ENCODE measurements at regions not wholly inside any gene's neighbourhood (a gene's known extent, or its start where the extent isn't known, plus 50 kb on each side); places are given as distances from the start of the nearest gene placed in this dataset.
"Not testable (repeated sequence)": the region's sequence is repeated elsewhere in the genome, so short reads cannot be mapped to it uniquely, and the experiment has no call there.

DNA sequence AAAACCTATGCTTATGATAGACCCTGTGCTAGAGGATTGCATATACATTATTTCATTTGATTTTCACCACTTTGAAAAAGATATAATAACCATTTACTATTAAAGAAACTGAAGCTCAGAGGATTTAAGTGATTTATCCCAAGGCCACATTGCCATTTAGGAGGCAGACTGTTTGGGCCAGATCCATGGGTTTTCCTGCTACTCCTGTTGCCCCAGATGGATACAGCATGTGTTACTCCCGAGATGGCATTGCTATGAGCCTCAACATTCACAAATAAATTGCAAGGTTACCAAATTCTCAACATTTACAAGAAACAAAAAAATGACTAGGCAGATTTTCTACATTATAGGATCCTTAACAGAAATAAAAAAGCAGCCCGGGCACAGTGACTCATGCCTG lies 322.1 kb upstream of the SOX9 start:
- intact Hi-C loops (cut with DNase I) = no loop called here

DNA sequence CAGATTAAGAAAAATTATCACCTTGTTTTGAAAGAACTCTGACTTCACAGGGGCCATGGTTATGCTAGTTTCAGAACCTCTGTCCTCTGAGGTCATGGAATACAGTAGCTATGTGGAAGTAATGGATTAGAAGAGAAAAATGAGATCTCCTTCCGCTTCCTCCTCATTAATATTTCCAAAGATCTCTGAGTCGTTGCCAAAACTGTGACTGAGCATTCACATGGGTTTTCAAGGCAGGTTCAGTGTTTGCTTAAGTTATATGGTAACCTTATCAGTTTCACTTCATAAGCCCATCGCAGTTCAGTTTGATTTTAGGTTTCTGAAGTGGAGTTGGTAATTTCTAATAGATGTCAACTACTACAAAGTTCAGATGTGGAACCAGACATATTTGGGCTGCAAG lies 321.2 kb upstream of the SOX9 start:
- no peak for DNase-seq (ENCODE audit: low spot score)
- intact Hi-C loops (cut with DNase I) = no loop called here

More for the DNA sequence above, 322.1 kb upstream of the SOX9 start:
- no peak for DNase-seq (ENCODE audit: low spot score)

DNA sequence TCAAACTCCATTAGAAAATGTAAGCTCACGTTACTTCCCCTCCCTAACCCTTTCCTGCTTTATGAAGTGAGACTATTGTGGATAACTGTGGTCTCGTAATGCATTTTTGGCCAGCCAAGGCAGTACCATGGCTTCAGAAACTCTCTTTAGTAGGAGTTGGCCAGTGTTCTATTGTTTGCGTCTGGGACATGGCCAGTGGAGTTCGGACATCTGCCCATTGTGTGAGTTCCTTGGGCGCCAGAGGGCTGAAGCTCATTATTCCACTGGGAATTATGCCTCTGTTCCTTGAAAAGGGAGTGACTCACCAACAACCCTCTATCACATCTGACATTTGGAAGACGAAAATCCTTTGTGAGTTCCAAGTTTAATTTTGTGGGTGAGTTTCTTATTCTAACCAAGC lies 319.5 kb upstream of the SOX9 start:
- intact Hi-C loops (cut with DNase I) = no loop called here
- DNase-seq (ENCODE audit: low spot score) = no peak

DNA sequence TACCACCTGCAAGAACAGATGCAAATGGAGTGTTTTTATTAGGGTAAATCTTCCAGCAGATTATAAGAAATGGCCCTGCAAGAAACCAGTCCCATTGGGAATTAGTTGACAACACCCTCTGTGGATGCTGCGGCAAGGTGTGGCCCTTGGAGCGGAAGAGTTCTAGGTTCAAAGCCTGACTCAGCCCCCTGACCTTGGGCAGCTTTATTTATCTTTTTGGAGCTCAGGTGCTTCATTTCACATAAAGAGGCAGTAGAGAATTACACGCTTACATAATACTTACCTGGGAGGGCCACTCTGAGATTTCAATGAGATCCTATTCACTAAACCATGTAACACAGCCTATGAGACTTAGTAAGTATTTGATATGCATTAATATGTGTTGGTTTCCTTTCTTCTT lies 318.2 kb upstream of the SOX9 start:
- intact Hi-C loops (cut with DNase I) = no loop called here
- DNase-seq (ENCODE audit: low spot score) = no peak

DNA sequence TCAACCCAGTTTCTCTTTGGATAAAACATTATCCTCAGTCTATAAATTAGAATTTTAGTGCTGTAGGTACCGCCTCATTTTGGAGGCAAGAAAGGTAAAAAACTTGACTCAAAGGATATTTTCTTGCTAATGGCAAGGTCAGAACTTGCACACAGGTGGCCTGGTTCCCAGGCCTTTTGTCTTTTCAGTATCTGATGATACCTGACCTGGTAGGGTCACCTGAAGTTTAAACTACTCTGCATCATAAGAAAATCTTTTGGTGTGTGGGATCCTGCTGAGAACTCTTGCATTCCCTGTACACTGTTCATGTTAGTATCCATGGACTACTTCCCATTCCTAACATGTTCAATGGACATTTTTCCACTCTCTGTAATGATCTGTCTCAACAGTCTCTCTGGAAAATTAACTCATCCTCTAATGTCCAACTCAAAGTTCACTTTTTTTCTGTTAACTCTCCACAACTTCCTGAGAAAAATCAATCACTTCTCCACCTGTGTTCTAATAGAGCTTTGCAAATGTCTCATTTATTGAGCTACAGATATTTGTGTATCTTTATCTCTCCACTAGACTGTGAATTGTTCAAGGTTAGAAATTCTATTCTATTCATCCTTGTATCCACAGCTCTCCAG lies 317.1 kb upstream of the SOX9 start:
- intact Hi-C loops (cut with DNase I) = no loop called here
- no peak for DNase-seq (ENCODE audit: low spot score)

DNA sequence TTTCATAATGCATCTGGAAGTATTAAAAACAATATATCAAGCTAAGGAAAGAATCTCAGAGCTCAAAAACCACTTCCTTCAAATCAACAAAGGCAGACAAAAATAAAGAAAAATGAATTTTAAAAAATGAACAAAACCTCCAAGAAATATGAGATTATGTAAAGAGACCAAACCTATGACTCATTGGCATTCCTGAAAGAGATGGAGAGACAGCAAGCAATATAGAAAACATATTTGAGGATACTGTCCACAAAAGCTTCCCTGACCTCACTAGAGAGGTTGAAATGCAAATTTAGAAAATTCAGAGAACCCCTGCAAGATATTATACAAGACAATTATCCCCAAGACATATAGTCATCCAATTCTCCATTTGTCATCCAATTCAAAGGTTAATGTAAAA lies 311.3 kb upstream of the SOX9 start:
- intact Hi-C loops (cut with DNase I) = no loop called here
- DNase-seq (ENCODE audit: low spot score) = no peak

DNA sequence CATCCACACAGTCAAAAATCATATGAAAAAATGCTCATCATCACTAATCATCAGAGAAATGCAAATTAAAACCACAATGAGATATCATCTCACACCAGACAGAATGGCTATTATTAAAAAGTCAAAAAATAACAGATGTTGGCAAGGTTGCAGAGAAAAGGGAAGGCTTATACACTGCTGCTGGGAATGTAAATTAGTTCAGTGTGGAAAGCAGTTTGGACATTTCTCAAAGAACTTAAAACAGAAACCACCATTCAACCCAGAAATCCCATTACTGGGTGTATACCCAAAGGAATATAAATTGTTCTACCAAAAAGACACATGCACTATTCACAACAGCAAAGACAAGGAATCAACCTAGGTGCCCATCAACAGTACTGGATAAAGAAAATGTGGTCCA lies 307.0 kb upstream of the SOX9 start:
- DNase-seq (ENCODE audit: low spot score); intact Hi-C loops (cut with DNase I): not testable (repeated sequence)

DNA sequence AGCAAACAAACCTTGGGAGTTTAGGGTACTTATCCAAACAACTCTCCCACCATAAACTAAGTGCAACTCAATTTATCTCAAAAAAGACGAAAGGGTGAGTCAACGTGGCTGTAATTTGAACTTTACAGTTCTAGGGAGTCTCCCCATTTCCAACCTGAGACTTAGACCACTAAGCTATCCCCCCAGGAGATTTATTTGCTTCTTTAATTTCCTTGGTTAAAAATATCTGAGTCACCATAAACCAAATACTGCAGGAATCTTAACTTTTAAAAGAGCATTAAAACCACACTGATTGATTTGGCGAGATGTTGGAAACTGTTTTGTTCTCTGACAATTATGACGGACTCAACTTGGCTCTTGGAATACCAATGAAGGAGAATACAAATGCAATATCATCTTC lies 299.3 kb upstream of the SOX9 start:
- intact Hi-C loops (cut with DNase I) = no loop called here

DNA sequence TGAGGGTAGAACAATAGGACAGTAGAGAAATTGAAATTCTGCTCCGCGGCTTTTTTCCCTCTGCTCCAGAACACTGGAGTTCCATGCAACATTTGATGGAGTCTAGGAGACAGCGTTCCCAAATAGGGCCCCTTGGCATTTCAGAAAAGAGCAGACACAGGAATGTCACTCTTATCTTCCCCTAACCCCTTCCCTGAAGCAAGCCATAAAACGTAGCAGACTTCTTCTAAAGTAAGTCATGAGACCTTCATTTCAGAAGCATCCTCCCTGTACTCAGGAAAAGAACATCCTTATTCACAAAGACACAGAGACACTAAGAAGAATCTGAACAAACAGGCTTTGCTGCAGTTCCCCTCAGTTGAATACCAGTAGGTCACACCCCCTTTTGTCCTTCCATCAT lies 296.1 kb upstream of the SOX9 start:
- intact Hi-C loops (cut with DNase I) = no loop called here
- no peak for DNase-seq (ENCODE audit: low spot score)

More for the DNA sequence above, 299.3 kb upstream of the SOX9 start:
- DNase-seq (ENCODE audit: low spot score) = no peak

DNA sequence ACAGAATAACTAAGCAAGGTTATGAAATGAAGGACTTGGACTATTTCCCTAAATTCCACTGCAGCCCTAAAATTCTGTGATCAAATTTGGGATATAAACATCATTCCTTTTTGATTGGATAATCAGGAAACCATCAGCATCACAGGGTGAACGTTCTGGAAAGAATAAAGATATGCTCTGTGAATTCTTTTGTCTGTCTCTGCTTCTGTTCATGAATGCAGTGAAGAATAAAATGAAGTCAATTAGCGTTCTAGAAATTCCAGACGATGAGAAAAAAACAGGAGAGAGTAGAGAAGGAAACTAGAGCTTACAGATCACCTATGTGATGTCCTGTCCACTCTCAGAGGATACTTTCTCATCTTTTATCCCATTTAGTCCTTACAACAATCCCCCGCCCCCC lies 295.1 kb upstream of the SOX9 start:
- intact Hi-C loops (cut with DNase I) = no loop called here
- DNase-seq (ENCODE audit: low spot score) = no peak

DNA sequence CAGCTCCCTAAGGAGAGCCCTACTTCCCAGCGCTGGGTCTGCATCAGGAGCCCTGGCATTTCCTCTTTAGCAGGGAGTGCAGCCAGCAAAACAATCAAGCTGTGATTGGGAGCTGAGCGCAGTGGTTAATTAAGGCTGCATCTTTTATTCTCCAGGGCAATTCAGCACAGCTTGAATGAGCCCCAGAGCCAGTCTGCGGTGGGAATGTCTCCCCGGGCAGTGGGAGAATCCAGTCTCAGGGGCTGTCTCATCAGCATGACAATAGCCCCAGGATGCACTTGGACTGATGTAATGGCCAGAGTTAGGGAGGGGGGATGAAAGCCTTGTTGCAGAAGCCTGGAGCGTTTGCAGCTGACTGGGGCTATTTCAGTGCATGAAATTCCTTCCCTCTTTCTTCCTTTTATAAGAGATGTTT lies 292.6 kb upstream of the SOX9 start:
- intact Hi-C loops (cut with DNase I) = no loop called here
- DNase-seq (ENCODE audit: low spot score) = no peak

DNA sequence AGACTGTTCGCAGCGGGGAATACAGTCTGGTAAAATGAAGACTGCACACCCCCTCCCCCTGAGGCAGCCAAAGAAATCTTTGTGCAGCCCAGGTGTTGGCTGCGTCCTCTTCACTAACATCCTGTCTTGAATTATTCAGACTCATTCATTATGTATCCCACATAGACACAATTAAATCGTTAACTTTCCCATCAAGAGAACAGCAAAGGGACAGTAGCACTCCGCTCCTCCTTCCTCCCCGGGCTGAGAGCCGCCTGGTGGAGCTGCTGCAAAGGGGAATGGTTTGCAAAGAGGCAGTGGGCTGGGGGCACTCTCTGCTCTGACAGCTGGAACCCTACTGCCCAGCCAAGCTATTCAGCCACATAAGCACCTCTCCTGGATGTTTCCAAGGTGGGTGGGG lies 290.0 kb upstream of the SOX9 start:
- no peak for DNase-seq (ENCODE audit: low spot score)
- intact Hi-C loops (cut with DNase I) = no loop called here

DNA sequence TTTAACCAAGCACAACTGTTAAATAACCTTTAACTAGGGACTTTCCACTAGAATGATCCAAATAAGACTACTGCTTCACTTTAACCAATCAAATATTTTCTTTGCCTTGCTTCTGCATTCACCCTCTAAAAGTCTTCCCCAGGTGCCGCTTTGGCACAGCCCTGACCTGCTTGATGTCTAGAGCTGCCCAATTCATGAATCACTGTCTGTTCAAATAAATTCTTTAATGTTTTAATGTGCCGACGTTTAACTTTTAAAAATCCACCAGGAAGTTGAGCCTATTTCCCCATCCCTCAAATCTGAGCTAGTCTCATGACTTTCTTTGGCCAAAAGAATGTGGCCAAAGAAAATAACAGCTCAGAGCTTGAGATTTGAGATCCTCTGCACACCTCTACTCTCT lies 277.8 kb upstream of the SOX9 start:
- intact Hi-C loops (cut with DNase I) = no loop called here
- DNase-seq (ENCODE audit: low spot score) = no peak

DNA sequence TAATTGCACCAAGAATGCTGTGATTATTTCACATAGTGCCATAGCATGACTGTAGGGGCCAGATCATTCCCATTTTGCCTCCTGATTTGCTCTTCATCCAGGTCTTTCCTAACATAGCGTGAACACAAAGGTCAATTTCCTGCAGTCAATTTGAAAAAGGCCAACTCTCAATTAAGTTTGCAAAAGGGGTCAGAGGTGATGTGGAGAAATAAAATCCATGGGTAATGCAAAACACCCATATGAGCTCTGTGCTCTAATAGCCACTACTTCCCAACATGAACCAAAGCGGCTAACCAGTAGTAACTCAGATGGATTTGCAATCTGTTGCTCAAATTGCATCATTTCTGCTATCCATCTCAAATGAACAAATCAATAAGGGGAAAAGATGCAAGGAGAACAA lies 275.5 kb upstream of the SOX9 start:
- intact Hi-C loops (cut with DNase I) = no loop called here

DNA sequence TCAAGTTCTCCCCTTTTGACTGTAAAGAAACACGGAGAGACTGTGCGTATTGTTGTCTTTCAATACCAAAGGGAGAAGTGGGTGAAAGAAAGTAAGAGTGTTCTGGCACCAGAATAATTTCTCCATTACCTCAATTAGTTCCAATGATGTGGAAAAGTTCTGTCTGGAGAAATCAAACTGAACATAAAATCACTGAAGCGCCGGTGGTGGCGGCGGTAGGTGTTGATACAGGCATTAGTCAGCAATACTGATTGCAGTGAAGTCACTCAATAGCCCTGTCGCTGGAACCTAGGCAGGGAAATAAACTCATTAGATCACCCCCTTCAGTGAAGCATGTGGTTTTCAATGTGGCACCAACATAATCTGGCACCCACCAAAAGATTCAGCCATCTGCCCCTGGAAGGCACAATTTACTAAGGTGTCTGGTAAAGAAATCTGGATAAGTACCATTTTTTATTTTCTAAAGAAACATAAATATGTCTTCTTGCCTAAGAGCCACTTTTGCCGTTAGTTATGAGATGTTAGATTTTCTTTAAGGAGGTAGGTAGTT lies 274.2 kb upstream of the SOX9 start:
- DNase-seq (ENCODE audit: low spot score) = no peak
- intact Hi-C loops (cut with DNase I) = no loop called here

More for the DNA sequence above, 275.5 kb upstream of the SOX9 start:
- no peak for DNase-seq (ENCODE audit: low spot score)

DNA sequence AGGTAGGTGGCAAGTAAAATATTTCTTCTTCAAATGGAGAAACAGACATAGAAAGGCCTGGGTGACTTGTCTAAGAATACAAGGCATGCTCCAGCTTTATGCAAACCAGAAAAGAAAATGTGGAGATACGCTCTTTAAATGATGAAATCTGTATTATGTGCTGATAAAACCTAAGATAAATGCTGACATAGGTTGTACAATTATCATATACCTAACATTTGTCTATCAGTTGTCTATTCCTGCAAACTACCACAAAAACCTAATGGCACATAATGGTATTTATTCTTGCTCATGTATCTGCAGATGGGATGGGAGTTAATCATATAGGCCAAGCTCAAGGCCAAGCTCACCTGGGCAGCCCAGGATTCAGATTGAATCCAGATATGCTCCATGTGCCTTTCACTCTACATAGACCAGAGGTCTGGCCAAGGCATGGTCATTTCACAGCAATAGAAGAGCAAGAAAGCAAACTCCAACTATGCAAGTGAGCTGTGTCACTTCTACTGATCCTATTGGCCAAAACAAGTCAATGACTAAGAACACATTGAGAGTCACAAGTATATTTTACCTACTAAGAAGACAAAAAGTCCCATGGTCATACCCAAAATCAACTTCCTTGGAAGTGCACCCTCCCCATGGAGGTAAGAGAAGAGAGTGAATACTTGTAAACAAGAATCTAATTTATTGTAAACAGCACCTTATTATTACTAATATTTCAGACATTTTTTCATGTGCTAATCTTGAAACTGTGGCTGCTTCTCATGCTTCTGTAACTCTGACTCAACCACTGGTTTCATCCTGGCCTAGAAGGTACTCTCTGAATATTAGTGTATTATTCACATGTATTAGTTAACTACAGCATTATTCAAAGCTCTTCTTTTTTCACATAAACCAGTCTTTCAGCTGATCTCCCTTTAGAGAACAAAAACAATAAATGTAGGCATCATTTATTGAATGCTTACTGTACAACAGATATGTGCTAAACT lies 270.7 kb upstream of the SOX9 start:
- intact Hi-C loops (cut with DNase I) = no loop called here
- no peak for DNase-seq (ENCODE audit: low spot score)

DNA sequence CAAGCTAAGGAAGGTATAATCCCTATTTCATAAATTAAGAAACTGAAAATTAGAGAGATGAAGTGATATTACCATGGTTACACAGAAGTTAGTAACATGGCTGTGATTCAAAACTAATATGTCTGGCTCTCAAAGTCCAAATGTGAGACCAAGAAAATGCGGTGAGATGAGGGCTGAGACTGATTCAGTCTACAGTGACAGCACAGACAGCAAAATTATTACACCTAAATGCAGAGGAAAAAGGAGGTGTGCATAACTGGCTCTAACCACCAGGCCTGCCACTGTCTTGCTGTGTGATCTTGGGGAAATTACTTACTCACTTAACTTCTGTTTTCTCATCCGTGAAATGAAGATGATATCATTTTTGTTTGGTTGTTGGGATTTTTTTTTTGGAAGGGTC lies 270.0 kb upstream of the SOX9 start:
- no peak for DNase-seq (ENCODE audit: low spot score)
- intact Hi-C loops (cut with DNase I) = no loop called here

DNA sequence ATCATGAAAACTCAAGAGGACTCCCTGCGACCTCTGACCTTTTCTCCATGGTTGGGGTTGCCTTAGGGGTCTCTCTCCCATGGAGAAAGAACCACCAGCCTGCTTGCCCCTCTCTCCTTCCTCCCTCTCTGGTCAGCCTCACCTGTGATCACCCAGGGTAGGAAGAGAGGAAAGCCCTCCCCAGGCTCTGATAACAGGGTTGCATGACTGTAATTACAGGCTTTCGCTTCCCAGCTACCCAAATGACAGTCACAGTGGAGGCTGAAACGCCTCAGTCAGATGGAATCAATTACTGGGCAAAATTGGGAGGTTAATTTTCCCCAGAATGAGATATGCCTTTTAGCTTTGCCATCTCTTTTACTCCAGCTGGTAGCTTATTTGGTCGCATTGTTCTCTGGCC lies 265.8 kb upstream of the SOX9 start:
- no peak for DNase-seq (ENCODE audit: low spot score)
- intact Hi-C loops (cut with DNase I) = no loop called here

DNA sequence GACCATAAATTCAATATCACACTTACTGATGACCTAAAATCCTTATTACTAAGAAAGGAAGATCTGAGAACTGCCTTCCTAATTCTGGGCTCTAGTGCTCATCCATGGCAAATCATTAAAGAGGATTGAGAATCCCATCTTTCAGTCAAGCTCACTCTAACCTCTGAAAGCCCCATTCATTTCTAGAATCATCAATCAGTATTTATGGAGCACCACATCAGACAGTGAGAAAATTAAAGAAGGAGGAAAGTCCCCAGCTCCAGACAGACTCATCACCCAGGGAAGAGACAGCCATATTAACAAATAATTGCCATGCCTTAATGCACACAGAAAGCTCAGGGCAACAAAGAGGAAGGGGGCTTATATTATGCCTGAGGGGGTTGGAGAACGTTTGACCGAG lies 256.1 kb upstream of the SOX9 start:
- DNase-seq (ENCODE audit: low spot score) = no peak
- intact Hi-C loops (cut with DNase I) = no loop called here

DNA sequence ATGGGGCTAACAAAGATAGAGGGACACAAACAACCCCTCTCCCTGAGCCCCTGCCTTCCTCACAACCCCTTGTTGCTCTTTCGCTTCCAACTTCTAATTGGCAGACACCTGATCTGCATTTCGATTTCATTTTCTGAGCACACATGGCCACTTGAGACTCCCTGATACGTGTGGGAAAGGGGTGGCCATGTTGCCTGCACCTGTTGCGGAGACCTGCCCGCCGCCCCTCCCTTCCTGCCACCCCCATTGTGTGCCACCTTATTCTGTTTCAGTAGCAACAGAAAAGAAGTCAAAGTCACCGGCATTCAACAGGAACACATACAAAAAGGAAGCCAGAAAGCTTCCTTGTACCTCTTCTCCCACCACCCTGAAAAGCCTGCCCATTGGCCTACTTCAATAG lies 254.7 kb upstream of the SOX9 start:
- DNase-seq (ENCODE audit: low spot score) = no peak
- intact Hi-C loops (cut with DNase I) = no loop called here

DNA sequence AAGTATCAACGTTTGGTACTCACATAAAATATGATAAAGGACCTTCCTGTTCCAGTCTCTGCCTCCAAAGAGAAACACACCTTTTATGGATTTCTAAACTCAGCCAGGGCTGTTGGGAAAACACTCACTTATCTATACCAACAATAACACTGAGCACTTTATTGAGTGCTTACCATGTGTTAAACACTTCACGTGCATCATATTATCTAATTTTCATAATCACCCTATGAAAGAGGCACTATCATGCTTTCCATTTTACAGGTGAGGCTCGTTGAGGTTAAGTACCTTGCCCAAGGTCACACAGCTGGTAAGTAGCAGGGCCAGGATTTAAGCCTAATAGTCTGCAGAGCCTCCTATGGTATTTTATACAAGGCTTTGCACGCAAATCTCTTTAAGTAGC lies 251.5 kb upstream of the SOX9 start:
- intact Hi-C loops (cut with DNase I) = no loop called here
- DNase-seq (ENCODE audit: low spot score) = no peak
